COLO829 (cell line): ENCODE measurements at regions not wholly inside any gene's neighbourhood (a gene's known extent, or its start where the extent isn't known, plus 50 kb on each side); places are given as distances from the start of the nearest gene placed in this dataset.
"Not testable (repeated sequence)": the region's sequence is repeated elsewhere in the genome, so short reads cannot be mapped to it uniquely, and the experiment has no call there.

Experiments
- DNase-seq: peaks from one replicate; pipeline ENCODE4 v3.0.0; 2012; ENCODE audit warnings: low spot score

- no peak for DNase-seq
These were observed 458.6 kb upstream of the ATXN8OS start for GRCh38 chr13:69649063-69649392.

DNA sequence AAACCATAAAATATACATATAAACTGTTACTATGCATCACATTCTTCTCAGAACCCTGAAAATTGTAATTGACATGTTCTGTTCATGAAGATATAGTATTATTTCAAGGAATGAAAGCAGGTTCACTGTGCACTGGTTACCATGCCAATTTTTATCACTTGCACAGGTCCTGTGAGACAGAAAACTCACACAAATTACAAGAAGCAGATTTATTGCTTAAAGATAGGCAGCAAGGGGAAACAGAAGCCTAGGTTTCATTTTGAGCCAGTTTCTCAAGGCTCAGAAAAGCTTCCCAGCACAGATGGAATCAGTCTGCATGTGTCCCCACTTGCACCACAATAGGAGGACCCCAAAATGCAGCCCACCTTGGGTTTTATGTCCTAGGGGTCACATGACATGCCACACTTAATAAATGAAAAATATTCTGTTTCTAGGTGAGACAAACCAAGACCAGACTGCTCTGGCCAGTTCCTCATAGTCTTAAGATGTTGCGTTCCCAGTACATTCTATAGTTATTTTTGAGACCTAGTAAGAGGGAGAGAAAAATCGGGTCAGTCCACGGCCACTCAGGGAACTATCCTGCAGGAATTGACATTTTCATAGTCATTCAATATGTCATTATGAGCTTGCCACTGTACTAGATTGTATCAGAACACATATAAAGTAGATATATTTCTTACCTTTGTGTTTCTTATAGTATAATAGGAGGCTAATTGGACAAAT, 459.1 kb upstream of the ATXN8OS start:
- no peak for DNase-seq

- no peak for DNase-seq
These were observed 463.2 kb upstream of the ATXN8OS start for GRCh38 chr13:69644447-69644846.

- no peak for DNase-seq
These were observed 465.9 kb upstream of the ATXN8OS start for GRCh38 chr13:69641773-69642172.

DNA sequence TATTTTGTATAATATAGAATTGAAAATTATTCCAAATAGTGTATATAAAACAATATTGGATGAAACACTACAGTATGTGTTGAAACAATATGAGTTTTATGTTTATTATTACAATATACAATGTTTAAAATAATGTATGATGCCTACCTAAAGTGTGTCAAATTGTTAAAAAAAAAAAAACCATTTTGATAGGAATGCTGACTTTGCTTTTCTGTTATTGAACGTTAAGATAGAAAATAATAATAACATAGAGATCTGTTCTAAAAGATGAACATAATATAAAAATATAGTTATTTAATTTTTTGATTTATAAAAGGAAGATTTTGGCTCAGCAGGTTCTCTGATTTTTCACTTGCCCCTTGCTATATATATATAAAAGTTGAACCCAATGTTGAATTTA, 474.6 kb upstream of the ATXN8OS start:
- DNase-seq: no peak

DNA sequence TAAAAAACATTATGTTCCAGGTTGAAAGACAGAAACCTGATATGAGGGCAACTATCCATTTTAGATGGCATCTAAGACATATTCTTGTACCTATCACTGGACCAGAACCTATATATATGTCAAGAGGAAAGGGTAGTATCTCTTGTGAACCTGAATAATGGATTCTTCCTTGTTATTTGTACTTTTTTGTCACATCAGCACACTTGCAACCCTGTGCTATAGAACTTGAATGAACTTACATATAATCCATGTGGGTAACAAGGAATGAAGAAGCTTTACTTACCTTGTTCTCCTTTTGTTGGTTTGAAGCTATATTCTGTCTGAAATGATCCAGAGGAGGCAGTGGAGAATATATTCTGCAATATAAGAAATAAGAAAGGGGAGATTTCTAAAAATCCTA, 483.7 kb upstream of the ATXN8OS start:
- no peak for DNase-seq

DNA sequence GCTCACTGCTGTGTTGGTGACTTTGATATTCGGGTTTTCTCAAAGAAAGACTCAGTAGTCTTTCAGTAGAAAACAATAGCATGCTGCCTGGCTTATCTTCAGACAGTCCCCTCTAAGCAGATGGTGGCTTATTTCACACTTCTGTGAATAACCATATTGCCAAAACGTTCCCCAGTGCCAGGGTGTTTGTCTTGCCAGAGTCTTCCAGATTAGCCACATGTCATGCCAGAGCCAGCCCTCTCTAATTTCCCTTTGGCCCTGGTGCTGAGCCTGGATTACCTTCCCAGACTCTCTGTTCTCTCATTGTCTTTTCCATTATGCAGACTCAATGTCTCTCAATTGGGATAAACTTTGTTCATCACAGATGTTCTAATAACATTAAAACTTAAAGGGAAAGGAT, 488.0 kb upstream of the ATXN8OS start:
- DNase-seq: no peak

DNA sequence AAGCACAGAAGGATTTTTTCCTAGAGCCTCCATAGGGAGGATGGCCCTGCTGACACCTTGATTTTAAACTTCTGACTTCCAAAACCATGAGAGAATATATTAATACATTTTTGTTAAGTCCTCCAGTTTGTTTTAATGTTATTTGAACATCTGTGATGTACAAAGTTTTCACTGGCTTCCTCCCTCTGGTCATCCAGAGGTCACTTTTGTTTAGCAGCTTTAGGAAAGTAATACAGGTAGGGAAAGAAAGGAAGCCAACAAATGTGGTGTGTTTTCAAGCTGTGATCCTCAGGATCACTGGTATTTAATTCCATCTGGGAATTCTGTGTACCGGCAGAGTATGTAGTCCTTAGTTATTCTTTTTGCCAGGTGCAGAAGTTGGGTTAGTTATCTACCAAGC, 488.8 kb upstream of the ATXN8OS start:
- no peak for DNase-seq

DNA sequence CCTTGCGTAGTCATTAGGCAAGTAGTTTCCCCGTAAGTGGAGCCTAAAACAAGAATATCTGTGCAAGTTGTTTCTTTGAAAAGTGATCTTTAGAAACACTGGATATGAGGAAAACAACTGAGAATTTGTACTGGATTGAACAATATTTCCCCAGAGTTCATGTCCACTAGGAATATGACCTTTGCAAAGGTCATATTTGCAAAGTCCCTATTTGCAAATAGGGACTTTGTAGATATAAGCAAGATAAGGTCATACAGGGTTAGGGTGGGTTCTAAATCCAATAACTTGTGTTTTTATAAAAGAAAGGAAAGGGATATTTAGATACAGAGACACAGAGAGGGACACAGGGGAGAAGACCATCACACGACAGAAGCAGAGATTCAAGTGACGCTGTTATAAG, 489.2 kb upstream of the ATXN8OS start:
- DNase-seq: no peak

DNA sequence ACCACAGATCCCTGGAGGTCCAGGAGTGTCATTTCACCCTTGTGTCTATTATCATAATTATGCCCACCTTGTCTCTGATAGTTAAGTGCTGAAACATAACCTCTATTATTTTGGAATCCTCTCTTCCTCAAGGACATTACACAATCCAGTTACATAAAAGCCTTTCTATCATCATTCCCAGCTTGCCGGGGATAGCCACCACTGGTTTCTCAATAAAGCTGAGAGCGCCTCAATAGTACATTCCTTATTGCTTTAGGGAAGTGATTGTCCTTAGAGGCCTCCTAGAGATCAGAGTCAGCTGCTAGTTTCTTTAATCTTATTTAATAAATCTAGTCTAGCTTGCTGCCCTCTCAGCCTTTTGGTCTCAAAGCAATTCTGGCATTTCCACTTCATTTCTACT, 490.0 kb upstream of the ATXN8OS start:
- no peak for DNase-seq

DNA sequence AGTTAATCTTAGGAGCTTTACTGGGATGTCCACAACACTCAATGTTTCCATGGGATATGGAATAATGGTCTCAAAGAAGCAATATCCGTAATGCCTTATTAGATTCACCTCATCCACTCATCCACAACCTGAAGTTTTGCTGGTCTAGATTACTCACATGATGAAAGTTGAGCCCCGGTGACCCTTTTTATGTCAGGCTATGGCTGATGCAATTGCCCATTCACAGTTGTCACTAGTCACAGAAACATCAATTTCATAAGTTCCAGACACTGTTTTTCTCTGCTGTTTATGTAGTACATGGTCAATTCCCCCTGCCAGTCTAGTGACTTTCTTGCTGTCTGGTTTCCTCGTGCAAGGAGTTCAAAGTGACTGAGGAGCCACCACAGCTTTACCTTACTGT, 491.2 kb upstream of the ATXN8OS start:
- no peak for DNase-seq

GRCh38 chr13:69615055-69615454, 492.6 kb upstream of the ATXN8OS start:
- not testable (repeated sequence) for DNase-seq

GRCh38 chr13:69604698-69605097, 502.9 kb upstream of the ATXN8OS start:
- DNase-seq: no peak

GRCh38 chr13:69603144-69603853, 504.3 kb upstream of the ATXN8OS start:
- DNase-seq: no peak

DNA sequence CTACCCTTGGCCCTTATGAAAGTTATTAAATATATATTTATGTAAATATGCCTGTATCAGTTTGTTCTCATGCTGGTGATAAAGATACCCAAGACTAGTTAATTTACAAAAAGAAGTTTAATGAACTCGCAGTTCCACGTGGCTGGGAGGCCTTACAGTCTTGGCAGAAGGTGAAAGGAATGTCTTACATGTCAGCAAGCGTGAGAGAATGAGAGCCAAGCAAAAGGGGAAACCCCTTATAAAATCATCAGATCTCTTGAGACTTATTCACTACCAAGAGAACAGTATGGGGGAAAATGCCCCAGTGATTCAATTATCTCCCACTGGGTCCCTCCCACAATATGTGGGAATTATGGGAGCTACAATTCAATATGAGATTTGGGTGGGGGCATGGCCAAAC, 506.0 kb upstream of the ATXN8OS start:
- DNase-seq: no peak

DNA sequence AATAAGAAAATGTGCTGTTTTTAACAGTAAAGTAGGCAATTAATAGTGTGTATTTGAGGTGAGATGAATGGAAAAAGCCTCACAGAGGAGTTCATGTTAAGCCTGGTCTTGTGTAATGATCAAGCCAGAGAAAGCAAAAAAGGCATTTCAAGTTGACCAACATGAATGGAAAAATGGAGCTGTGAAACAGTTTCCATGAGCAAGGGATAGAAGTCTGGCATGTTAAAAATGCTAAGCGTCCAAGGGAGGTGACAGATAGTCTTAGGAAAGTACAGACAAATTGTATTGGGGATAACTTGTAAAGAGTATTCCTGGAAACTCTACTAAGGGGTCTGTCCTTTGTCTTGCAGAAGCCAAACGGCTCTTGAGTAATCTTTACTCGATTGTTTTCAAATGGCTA, 506.8 kb upstream of the ATXN8OS start:
- no peak for DNase-seq

- DNase-seq: no peak
These were observed 510.5 kb upstream of the ATXN8OS start for GRCh38 chr13:69597088-69597487.

GRCh38 chr13:69595181-69595580, 512.4 kb upstream of the ATXN8OS start:
- no peak for DNase-seq

DNA sequence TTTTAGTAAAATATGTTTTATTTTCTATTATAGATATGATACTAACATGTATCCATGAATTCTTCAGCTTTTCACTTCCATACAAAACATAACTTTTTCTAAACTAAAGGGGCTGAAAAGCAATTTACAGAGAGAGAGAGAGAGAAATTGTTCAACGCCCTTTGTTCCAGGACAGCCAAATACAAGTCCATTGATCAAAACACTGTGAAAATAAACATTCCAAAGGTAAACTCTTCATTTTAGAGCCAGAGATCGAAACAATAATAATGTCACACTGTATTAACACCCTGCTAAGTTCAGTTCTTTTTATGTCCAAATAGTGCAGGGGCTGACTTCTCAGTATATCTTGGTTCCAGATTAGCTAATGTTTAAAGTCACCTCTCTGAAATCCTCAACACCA, 516.2 kb upstream of the ATXN8OS start:
- no peak for DNase-seq

GRCh38 chr13:69589531-69590235, 517.9 kb upstream of the ATXN8OS start:
- DNase-seq: no peak

DNA sequence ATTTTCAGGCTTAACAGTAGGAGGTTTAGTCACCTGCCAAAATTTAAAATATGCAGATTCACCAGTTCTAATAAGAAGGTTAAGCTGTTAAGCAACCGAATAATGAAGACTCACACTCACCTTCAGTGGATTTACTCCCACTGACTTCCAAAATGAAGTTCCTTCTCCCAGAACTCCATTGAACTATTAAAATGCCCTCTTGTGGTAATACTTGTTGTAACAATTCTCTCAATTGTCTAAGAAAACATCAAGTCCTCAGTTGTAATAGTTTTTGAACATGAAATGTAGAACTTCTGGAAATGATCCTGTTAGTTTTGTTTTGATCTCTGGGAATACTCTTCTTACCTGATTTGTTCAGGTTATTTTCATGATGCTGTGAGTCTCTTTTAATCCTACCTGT, 522.0 kb upstream of the ATXN8OS start:
- DNase-seq: no peak

DNA sequence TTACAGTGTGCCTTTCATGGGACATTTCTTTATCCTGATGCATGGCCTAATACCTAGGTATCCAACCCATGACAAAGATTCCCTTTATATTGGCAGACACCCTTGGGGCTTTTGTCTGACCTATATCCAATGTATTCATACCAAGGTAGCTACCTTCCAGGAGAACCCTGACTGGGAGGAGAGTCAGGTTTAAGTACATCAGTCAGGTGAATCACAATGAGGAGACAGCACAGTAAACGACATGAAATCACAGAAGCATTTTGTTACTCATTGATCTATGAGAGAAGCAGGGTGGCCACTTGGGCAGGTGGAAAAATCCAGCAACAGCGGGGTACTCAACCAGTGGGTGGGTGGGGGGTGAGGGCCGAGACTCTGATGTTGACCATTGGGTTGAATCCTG, 527.4 kb upstream of the ATXN8OS start:
- no peak for DNase-seq

GRCh38 chr13:69579351-69579750, 528.3 kb upstream of the ATXN8OS start:
- no peak for DNase-seq
